ENCODE measurements at regions not wholly inside any gene's neighbourhood (a gene's known extent, or its start where the extent isn't known, plus 50 kb on each side); places are given as distances from the start of the nearest gene placed in this dataset.

- Histone ChIP-seq H3K9me3 (peaks cover 0 to 25% (median 22%) of the 10 kb centered on the region in 8 donors), H3K4me3 (peak overlapping the region; percentile 31 to 83 (median 58)), H3K27me3 (replicated peaks in 1 of 7) (peaks cover 0 to 77% (median 16%) of the 10 kb centered on the region in 7 donors), H3K36me3 (no peaks in the 10 kb centered on the region), H3K4me1 (peaks cover 0 to 44% (median 19%) of the 10 kb centered on the region in 6 donors), H3K27ac (peak overlapping the region; percentile 40 to 88 (median 82))
- DNase-seq = peak; percentile 87
- TF ChIP-seq CTCF (IDR thresholded peaks at IDR 0.05 in 8 of 11, conservative IDR thresholded peaks at IDR 0.05 in 3 of 11) (no peak), POLR2AphosphoS5 (IDR thresholded peaks at IDR 0.05) (peak in 2 of 3 donors; percentile 40 to 51)
- intact Hi-C loops (cut with DNase I; ENCODE audit: low total_unique reads) = no loop called here
- 1 to 5% (median 1%) methylated on average over 8 to 105 of the region's 105 CpGs for WGBS, 5 donors
These were observed 107.4 kb upstream of the STOX2 start for GRCh38 chr4:183797445-183798300.

GRCh38 chr4:183798301-183799253, 106.5 kb upstream of the STOX2 start:
- peaks cover 0 to 44% (median 19%) of the 10 kb centered on the region in 6 donors for H3K4me1 ChIP-seq

GRCh38 chr4:183801457-183802165, 103.5 kb upstream of the STOX2 start:
- intact Hi-C loops (cut with DNase I; ENCODE audit: low total_unique reads) = no loop called here
- DNase-seq = no peak
- Histone ChIP-seq H3K4me1 (peaks cover 0 to 58% (median 20%) of the 10 kb centered on the region in 6 donors), H3K36me3 (no peaks in the 10 kb centered on the region), H3K27ac (no peak overlapping the region), H3K9me3 (no peaks in the 10 kb centered on the region), H3K4me3 (no peak overlapping the region), H3K27me3 (replicated peaks in 1 of 7) (peaks cover 0 to 50% (median 16%) of the 10 kb centered on the region in 7 donors)
- 80 to 87% (median 85%) methylated on average over 8 of the region's 8 CpGs for WGBS, 5 donors
- no peak for TF ChIP-seq CTCF (IDR thresholded peaks at IDR 0.05 in 8 of 11, conservative IDR thresholded peaks at IDR 0.05 in 3 of 11)
- no peak for TF ChIP-seq POLR2AphosphoS5 (IDR thresholded peaks at IDR 0.05)
- TF ChIP-seq POLR2A (IDR thresholded peaks at IDR 0.05) = no peak

More at GRCh38 chr4:183798301-183799253, 106.5 kb upstream of the STOX2 start:
- TF ChIP-seq POLR2A (IDR thresholded peaks at IDR 0.05) (no peak), CTCF (IDR thresholded peaks at IDR 0.05 in 8 of 11, conservative IDR thresholded peaks at IDR 0.05 in 3 of 11) (no peak), POLR2AphosphoS5 (IDR thresholded peaks at IDR 0.05) (no peak)
- DNase-seq = no peak
- H3K27me3 ChIP-seq (replicated peaks in 1 of 7) = peaks cover 0 to 77% (median 16%) of the 10 kb centered on the region in 7 donors
- intact Hi-C loops (cut with DNase I; ENCODE audit: low total_unique reads) = no loop called here
- H3K9me3 ChIP-seq = peaks cover 0 to 16% (median 14%) of the 10 kb centered on the region in 8 donors
- H3K4me3 ChIP-seq = peak overlapping the region; percentile 25 to 83 (median 58)
- H3K36me3 ChIP-seq = no peaks in the 10 kb centered on the region
- WGBS, 5 donors = 3 to 5% (median 4%) methylated on average over 33 to 65 of the region's 65 CpGs
- H3K27ac ChIP-seq = peak overlapping the region in 7 of 8 donors; percentile 27 to 88 (median 84)

All from spleen (tissue), 11 donors.